ENCODE measurements at regions not wholly inside any gene's neighbourhood (a gene's known extent, or its start where the extent isn't known, plus 50 kb on each side); places are given as distances from the start of the nearest gene placed in this dataset.

DNA sequence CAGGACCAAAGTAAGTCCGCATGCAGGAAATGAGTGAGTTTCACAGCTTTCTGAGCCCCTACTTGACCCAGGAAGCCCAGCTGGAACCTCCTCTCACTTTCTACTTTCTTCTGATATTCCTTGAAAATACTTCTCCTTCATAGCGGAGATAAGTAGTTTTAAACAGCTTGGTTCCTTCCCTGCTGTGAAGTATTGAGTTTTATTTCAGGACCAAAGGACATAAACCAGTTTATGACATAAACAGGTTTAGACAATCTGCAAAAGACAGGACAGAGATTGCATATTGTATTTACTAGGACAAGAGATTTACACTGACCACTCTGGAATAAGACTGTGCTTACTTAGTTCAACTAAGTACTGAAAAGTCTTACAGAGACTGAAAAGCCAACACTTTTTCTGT lies 54.8 kb downstream of the PAGE2 start:
- TF ChIP-seq, protein P1, sequence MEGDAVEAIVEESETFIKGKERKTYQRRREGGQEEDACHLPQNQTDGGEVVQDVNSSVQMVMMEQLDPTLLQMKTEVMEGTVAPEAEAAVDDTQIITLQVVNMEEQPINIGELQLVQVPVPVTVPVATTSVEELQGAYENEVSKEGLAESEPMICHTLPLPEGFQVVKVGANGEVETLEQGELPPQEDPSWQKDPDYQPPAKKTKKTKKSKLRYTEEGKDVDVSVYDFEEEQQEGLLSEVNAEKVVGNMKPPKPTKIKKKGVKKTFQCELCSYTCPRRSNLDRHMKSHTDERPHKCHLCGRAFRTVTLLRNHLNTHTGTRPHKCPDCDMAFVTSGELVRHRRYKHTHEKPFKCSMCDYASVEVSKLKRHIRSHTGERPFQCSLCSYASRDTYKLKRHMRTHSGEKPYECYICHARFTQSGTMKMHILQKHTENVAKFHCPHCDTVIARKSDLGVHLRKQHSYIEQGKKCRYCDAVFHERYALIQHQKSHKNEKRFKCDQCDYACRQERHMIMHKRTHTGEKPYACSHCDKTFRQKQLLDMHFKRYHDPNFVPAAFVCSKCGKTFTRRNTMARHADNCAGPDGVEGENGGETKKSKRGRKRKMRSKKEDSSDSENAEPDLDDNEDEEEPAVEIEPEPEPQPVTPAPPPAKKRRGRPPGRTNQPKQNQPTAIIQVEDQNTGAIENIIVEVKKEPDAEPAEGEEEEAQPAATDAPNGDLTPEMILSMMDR (conservative IDR thresholded peaks at IDR 0.05; ENCODE audit: low read depth, low read length) = no peak
- TF ChIP-seq POLR2A (IDR thresholded peaks at IDR 0.05; ENCODE audit: low read depth, low read length) = no peak
- TF ChIP-seq FOS (IDR thresholded peaks at IDR 0.05; ENCODE audit: low read depth, low read length) = no peak
- TF ChIP-seq CHD1 (IDR thresholded peaks at IDR 0.05; ENCODE audit: low read depth, low read length) = no peak

Data from IMR-90 (cell line).